Astrocyte (in vitro differentiated cells and primary cell): ENCODE measurements at regions not wholly inside any gene's neighbourhood (a gene's known extent, or its start where the extent isn't known, plus 50 kb on each side); places are given as distances from the start of the nearest gene placed in this dataset.

Source experiments
- DNase-seq: peaks from one replicate; pipeline ENCODE4 v3.0.0-alpha.2; 2010; ENCODE audit warnings: low read depth
- FAIRE-seq: peaks from 2 replicates; lab custom pipeline; 2011; peaks lifted over from hg19 to GRCh38; lab: Jason Lieb, UNC
- H2AFZ ChIP-seq: 2 replicates; pipeline ENCODE4 v1.6.0; 2012; ENCODE audit warnings: low read depth, low read length, inconsistent platforms
- H3K27ac ChIP-seq: 2 replicates; pipeline ENCODE4 v1.5.1; 2011; ENCODE audit warnings: low read depth, low read length, inconsistent platforms
- H3K27me3 ChIP-seq: 2 replicates; pipeline ENCODE4 v1.6.0; 2011; ENCODE audit warnings: low read length, inconsistent platforms; ENCODE audit not compliant: insufficient read depth
- H3K36me3 ChIP-seq: 2 replicates; pipeline ENCODE4 v1.5.1; 2011; ENCODE audit warnings: low read length, inconsistent platforms; ENCODE audit not compliant: insufficient read depth
- H3K4me1 ChIP-seq: 2 replicates; pipeline ENCODE4 v1.5.1; 2011; ENCODE audit warnings: low read length, inconsistent platforms; ENCODE audit not compliant: insufficient read depth
- H3K4me2 ChIP-seq: 2 replicates; pipeline ENCODE4 v1.6.0; 2012; ENCODE audit warnings: low read length, inconsistent platforms
- H3K4me3 ChIP-seq: 2 replicates; pipeline ENCODE4 v1.5.1; 2011; ENCODE audit warnings: low read depth, mild to moderate bottlenecking, low read length, inconsistent platforms; ENCODE audit not compliant: insufficient read depth
- H3K79me2 ChIP-seq: 2 replicates; pipeline ENCODE4 v1.6.0; 2012; ENCODE audit warnings: mild to moderate bottlenecking, low read length, inconsistent platforms; ENCODE audit not compliant: insufficient read depth
- H3K9ac ChIP-seq: 2 replicates; pipeline ENCODE4 v1.6.0; 2012; ENCODE audit warnings: mild to moderate bottlenecking, low read length, inconsistent platforms
- H3K9me3 ChIP-seq: 2 replicates; pipeline ENCODE4 v1.5.1; 2012; ENCODE audit warnings: low read depth, mild to moderate bottlenecking, low read length, inconsistent platforms; ENCODE audit not compliant: insufficient read depth
- H4K20me1 ChIP-seq: 2 replicates; pipeline ENCODE4 v1.6.0; 2012; ENCODE audit warnings: low read length, inconsistent platforms; ENCODE audit not compliant: insufficient read depth
- H3K27ac Mint-ChIP-seq: one replicate; pipeline ENCODE4 v1.8.0; 2021; ENCODE audit warnings: mild to moderate bottlenecking, mixed read lengths; ENCODE audit not compliant: unreplicated experiment
- H3K27me3 Mint-ChIP-seq: one replicate; pipeline ENCODE4 v1.8.0; 2021; ENCODE audit warnings: low read depth, mixed read lengths; ENCODE audit not compliant: unreplicated experiment
- H3K36me3 Mint-ChIP-seq: one replicate; pipeline ENCODE4 v1.8.0; 2021; ENCODE audit warnings: low read depth, mixed read lengths; ENCODE audit not compliant: unreplicated experiment
- H3K4me1 Mint-ChIP-seq: one replicate; pipeline ENCODE4 v1.8.0; 2021; ENCODE audit warnings: low read depth, mixed read lengths; ENCODE audit not compliant: unreplicated experiment
- H3K4me3 Mint-ChIP-seq: one replicate; pipeline ENCODE4 v1.8.0; 2021; ENCODE audit warnings: mild to moderate bottlenecking, moderate library complexity, mixed read lengths; ENCODE audit not compliant: unreplicated experiment
- H3K9me3 Mint-ChIP-seq: one replicate; pipeline ENCODE4 v1.8.0; 2021; ENCODE audit warnings: mild to moderate bottlenecking, mixed read lengths; ENCODE audit not compliant: unreplicated experiment
- EZH2 ChIP-seq: IDR thresholded peaks from 2 replicates; pipeline ENCODE4 v1.6.1; 2012; ENCODE audit warnings: mild to moderate bottlenecking, low read length, inconsistent platforms; ENCODE audit not compliant: insufficient read depth
- TF ChIP-seq, protein P1 (sequence below): IDR thresholded peaks from 2 replicates; pipeline ENCODE4 v1.5.1; 2011; ENCODE audit warnings: low read depth, mild to moderate bottlenecking, inconsistent platforms, low read length, moderate library complexity; ENCODE audit not compliant: insufficient read depth

GRCh38 chr5:51487952-51488351, 104.7 kb downstream of the ISL1 start:
- Histone ChIP-seq H3K9me3 (no peaks in the 10 kb centered on the region), H3K27me3 (no peaks in the 10 kb centered on the region), H3K9ac (no peak overlapping the region), H4K20me1 (no peaks in the 10 kb centered on the region), H3K79me2 (no peaks in the 10 kb centered on the region), H3K36me3 (no peaks in the 10 kb centered on the region), H3K4me2 (no peak overlapping the region), H3K27ac (no peak overlapping the region), H3K4me3 (no peak overlapping the region), H3K4me1 (no peaks in the 10 kb centered on the region), H2AFZ (no peak overlapping the region)
- Mint-ChIP-seq H3K4me1 (peaks cover 31% of the 10 kb centered on the region), H3K27me3 (no peaks in the 10 kb centered on the region), H3K27ac (peak overlapping the region; percentile 28), H3K36me3 (no peaks in the 10 kb centered on the region), H3K9me3 (no peaks in the 10 kb centered on the region), H3K4me3 (no peak overlapping the region)
- no peak for DNase-seq
- no peak for FAIRE-seq
- TF ChIP-seq, protein P1, sequence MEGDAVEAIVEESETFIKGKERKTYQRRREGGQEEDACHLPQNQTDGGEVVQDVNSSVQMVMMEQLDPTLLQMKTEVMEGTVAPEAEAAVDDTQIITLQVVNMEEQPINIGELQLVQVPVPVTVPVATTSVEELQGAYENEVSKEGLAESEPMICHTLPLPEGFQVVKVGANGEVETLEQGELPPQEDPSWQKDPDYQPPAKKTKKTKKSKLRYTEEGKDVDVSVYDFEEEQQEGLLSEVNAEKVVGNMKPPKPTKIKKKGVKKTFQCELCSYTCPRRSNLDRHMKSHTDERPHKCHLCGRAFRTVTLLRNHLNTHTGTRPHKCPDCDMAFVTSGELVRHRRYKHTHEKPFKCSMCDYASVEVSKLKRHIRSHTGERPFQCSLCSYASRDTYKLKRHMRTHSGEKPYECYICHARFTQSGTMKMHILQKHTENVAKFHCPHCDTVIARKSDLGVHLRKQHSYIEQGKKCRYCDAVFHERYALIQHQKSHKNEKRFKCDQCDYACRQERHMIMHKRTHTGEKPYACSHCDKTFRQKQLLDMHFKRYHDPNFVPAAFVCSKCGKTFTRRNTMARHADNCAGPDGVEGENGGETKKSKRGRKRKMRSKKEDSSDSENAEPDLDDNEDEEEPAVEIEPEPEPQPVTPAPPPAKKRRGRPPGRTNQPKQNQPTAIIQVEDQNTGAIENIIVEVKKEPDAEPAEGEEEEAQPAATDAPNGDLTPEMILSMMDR = no peak
- no peak for TF ChIP-seq EZH2

- no peak for FAIRE-seq
- Histone ChIP-seq H3K9ac (no peak overlapping the region), H3K4me1 (no peaks in the 10 kb centered on the region), H3K79me2 (no peaks in the 10 kb centered on the region), H4K20me1 (no peaks in the 10 kb centered on the region), H3K36me3 (no peaks in the 10 kb centered on the region), H3K4me2 (no peak overlapping the region), H3K27me3 (no peaks in the 10 kb centered on the region), H3K9me3 (no peaks in the 10 kb centered on the region), H2AFZ (no peak overlapping the region), H3K27ac (no peak overlapping the region), H3K4me3 (no peak overlapping the region)
- no peaks in the 10 kb centered on the region for H3K36me3 Mint-ChIP-seq
- H3K9me3 Mint-ChIP-seq = no peaks in the 10 kb centered on the region
- H3K27me3 Mint-ChIP-seq = no peaks in the 10 kb centered on the region
- H3K27ac Mint-ChIP-seq = no peak overlapping the region
- TF ChIP-seq, protein P1 = no peak
- TF ChIP-seq EZH2 = no peak
- DNase-seq = no peak
- peaks cover 27% of the 10 kb centered on the region for H3K4me1 Mint-ChIP-seq
- H3K4me3 Mint-ChIP-seq = no peak overlapping the region
These were observed 105.8 kb downstream of the ISL1 start for GRCh38 chr5:51488803-51489642.

GRCh38 chr5:51494821-51495220, 111.6 kb downstream of the ISL1 start:
- Mint-ChIP-seq H3K4me3 (no peak overlapping the region), H3K4me1 (peaks cover 37% of the 10 kb centered on the region), H3K36me3 (no peaks in the 10 kb centered on the region), H3K9me3 (no peaks in the 10 kb centered on the region), H3K27ac (peak overlapping the region; percentile 94), H3K27me3 (no peaks in the 10 kb centered on the region)
- no peak for DNase-seq
- H3K27me3 ChIP-seq = no peaks in the 10 kb centered on the region
- no peaks in the 10 kb centered on the region for H3K36me3 ChIP-seq
- TF ChIP-seq EZH2 = no peak
- TF ChIP-seq, protein P1 = no peak
- no peak for FAIRE-seq
- H3K9ac ChIP-seq = no peak overlapping the region
- no peak overlapping the region for H3K4me3 ChIP-seq
- H3K27ac ChIP-seq = no peak overlapping the region
- H4K20me1 ChIP-seq = no peaks in the 10 kb centered on the region
- H3K4me2 ChIP-seq = no peak overlapping the region
- H3K4me1 ChIP-seq = peaks cover 4% of the 10 kb centered on the region
- no peaks in the 10 kb centered on the region for H3K79me2 ChIP-seq
- no peak overlapping the region for H2AFZ ChIP-seq
- no peaks in the 10 kb centered on the region for H3K9me3 ChIP-seq
